ENCODE measurements at regions not wholly inside any gene's neighbourhood (a gene's known extent, or its start where the extent isn't known, plus 50 kb on each side); places are given as distances from the start of the nearest gene placed in this dataset.

- TF ChIP-seq SIN3A (conservative IDR thresholded peaks at IDR 0.05 in 1 of 2, IDR thresholded peaks at IDR 0.05 in 1 of 2; ENCODE audit: low read depth in 1 of 2, low read length in 2 of 2) (no peak), USF2 (IDR thresholded peaks at IDR 0.05; ENCODE audit: low read length) (no peak), TBP (IDR thresholded peaks at IDR 0.05; ENCODE audit: low read depth, low read length) (no peak), CTCF (IDR thresholded peaks at IDR 0.05; ENCODE audit: control extremely low read depth in 1 of 3, insufficient read depth in 1 of 3, low read depth in 1 of 3, low read length in 3 of 3) (no peak), GABPA (IDR thresholded peaks at IDR 0.05; ENCODE audit: borderline replicate concordance, insufficient read depth, low read length) (no peak), EZH2 (IDR thresholded peaks at IDR 0.05; ENCODE audit: low read depth, low read length, severe bottlenecking) (no peak), TAF1 (IDR thresholded peaks at IDR 0.05; ENCODE audit: low read depth, low read length) (no peak), CBX8 (IDR thresholded peaks at IDR 0.05; ENCODE audit: borderline replicate concordance, low read depth, low read length) (no peak), PHF8 (conservative IDR thresholded peaks at IDR 0.05; ENCODE audit: low read depth, low read length) (no peak), CREB1 (IDR thresholded peaks at IDR 0.05) (no peak), POLR2A (IDR thresholded peaks at IDR 0.05; ENCODE audit: control extremely low read depth in 1 of 2, low read depth in 2 of 2, low read length in 2 of 2) (no peak), JUN (IDR thresholded peaks at IDR 0.05; ENCODE audit: low read depth, low read length) (no peak)
These were observed 709.4 kb downstream of the ZNF385D start for GRCh38 chr3:21041621-21042020.
